ENCODE measurements at regions not wholly inside any gene's neighbourhood (a gene's known extent, or its start where the extent isn't known, plus 50 kb on each side); places are given as distances from the start of the nearest gene placed in this dataset.

DNA sequence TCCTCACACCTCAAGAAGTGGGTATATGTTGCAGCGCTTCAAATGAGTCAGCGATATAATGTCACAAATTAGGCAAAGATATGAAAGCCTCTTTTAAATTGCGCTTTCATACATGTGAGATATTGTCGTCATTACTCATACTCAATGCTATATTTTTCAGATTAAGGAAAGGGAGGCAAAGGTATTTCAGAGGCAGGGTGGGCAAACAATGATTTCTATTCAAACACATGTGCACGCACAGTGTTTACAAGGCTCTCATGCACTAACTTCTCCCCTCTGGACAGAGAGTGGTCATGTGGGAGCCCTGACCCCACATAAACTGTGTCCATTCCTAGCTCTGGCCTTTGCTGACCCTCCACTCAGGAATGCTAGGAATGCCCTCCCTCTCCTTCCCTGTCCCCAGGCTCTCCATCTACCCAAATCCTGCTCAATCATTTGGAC, 112.1 kb upstream of the TMEM170B start (continued):
- TF ChIP-seq, protein P1, sequence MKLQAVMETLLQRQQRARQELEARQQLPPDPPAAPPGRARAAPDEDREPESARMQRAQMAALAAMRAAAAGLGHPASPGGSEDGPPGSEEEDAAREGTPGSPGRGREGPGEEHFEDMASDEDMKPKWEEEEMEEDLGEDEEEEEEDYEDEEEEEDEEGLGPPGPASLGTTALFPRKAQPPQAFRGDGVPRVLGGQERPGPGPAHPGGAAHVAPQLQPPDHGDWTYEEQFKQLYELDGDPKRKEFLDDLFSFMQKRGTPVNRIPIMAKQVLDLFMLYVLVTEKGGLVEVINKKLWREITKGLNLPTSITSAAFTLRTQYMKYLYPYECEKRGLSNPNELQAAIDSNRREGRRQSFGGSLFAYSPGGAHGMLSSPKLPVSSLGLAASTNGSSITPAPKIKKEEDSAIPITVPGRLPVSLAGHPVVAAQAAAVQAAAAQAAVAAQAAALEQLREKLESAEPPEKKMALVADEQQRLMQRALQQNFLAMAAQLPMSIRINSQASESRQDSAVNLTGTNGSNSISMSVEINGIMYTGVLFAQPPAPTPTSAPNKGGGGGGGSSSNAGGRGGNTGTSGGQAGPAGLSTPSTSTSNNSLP (IDR thresholded peaks at IDR 0.05; ENCODE audit: low read depth, low read length), result peak; percentile 80
- TF ChIP-seq KAT7 (CRISPR knock-in tag; IDR thresholded peaks at IDR 0.05; ENCODE audit: borderline replicate concordance) (no peak), ZNF644 (CRISPR knock-in tag; IDR thresholded peaks at IDR 0.05; ENCODE audit: low read depth) (peak; percentile 48), PREB (CRISPR knock-in tag; IDR thresholded peaks at IDR 0.05) (no peak), ZSCAN5A (CRISPR knock-in tag; IDR thresholded peaks at IDR 0.05; ENCODE audit: borderline replicate concordance) (0 out of 2 replicates have a peak, but pooled peaks have one; percentile 33), ZBTB26 (CRISPR knock-in tag; IDR thresholded peaks at IDR 0.05; ENCODE audit: borderline replicate concordance) (0 out of 2 replicates have a peak, but pooled peaks have one; percentile 67), MEIS2 (CRISPR knock-in tag; IDR thresholded peaks at IDR 0.05) (peak; percentile 16; the same call in 1 of the 2 replicates), ZNF496 (CRISPR knock-in tag; IDR thresholded peaks at IDR 0.05; ENCODE audit: insufficient replicate concordance) (no peak), THRA (CRISPR knock-in tag; IDR thresholded peaks at IDR 0.05; ENCODE audit: borderline replicate concordance) (peak; percentile 99), PPARG (CRISPR knock-in tag; conservative IDR thresholded peaks at IDR 0.05) (peak; percentile 84), FOXK1 (CRISPR knock-in tag; IDR thresholded peaks at IDR 0.05; ENCODE audit: borderline replicate concordance, low read depth) (peak; percentile 66; the same call in 1 of the 2 replicates), MAFK (conservative IDR thresholded peaks at IDR 0.05 in 1 of 2, IDR thresholded peaks at IDR 0.05 in 1 of 2; ENCODE audit: low read length in 2 of 2) (peak; percentile 6 to 17; a peak in 1 of 4 replicates), PTBP1 (IDR thresholded peaks at IDR 0.05; ENCODE audit: low read depth, low read length, poor library complexity, severe bottlenecking) (no peak), ZNF788 (CRISPR knock-in tag; IDR thresholded peaks at IDR 0.05; ENCODE audit: borderline replicate concordance) (peak; percentile 76; the same call in 1 of the 2 replicates), MIER3 (CRISPR knock-in tag; IDR thresholded peaks at IDR 0.05; ENCODE audit: borderline replicate concordance) (peak; percentile 57; the same call in 1 of the 2 replicates), ZNF878 (CRISPR knock-in tag; IDR thresholded peaks at IDR 0.05) (peak; percentile 71; the same call in 1 of the 2 replicates), KLF13 (CRISPR knock-in tag; IDR thresholded peaks at IDR 0.05) (no peak)
- TF ChIP-seq, protein P2, sequence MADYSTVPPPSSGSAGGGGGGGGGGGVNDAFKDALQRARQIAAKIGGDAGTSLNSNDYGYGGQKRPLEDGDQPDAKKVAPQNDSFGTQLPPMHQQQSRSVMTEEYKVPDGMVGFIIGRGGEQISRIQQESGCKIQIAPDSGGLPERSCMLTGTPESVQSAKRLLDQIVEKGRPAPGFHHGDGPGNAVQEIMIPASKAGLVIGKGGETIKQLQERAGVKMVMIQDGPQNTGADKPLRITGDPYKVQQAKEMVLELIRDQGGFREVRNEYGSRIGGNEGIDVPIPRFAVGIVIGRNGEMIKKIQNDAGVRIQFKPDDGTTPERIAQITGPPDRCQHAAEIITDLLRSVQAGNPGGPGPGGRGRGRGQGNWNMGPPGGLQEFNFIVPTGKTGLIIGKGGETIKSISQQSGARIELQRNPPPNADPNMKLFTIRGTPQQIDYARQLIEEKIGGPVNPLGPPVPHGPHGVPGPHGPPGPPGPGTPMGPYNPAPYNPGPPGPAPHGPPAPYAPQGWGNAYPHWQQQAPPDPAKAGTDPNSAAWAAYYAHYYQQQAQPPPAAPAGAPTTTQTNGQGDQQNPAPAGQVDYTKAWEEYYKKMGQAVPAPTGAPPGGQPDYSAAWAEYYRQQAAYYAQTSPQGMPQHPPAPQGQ (CRISPR knock-in tag; IDR thresholded peaks at IDR 0.05; ENCODE audit: borderline replicate concordance), result peak; percentile 91; the same call in 1 of the 2 replicates
- TF ChIP-seq, protein P3, sequence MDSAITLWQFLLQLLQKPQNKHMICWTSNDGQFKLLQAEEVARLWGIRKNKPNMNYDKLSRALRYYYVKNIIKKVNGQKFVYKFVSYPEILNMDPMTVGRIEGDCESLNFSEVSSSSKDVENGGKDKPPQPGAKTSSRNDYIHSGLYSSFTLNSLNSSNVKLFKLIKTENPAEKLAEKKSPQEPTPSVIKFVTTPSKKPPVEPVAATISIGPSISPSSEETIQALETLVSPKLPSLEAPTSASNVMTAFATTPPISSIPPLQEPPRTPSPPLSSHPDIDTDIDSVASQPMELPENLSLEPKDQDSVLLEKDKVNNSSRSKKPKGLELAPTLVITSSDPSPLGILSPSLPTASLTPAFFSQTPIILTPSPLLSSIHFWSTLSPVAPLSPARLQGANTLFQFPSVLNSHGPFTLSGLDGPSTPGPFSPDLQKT (CRISPR knock-in tag; IDR thresholded peaks at IDR 0.05; ENCODE audit: borderline replicate concordance), result no peak

Data from HepG2 (cell line).